ENCODE measurements at regions not wholly inside any gene's neighbourhood (a gene's known extent, or its start where the extent isn't known, plus 50 kb on each side); places are given as distances from the start of the nearest gene placed in this dataset.
A peak's percentile ranks its signal among the peaks of the same experiment; 100 is the strongest.
"Not testable (repeated sequence)": the region's sequence is repeated elsewhere in the genome, so short reads cannot be mapped to it uniquely, and the experiment has no call there.

GRCh38 chr11:93902921-93903320 is 52.5 kb upstream of the VSTM5 start:
- DNase-seq (ENCODE audit: low spot score) = no peak

DNA sequence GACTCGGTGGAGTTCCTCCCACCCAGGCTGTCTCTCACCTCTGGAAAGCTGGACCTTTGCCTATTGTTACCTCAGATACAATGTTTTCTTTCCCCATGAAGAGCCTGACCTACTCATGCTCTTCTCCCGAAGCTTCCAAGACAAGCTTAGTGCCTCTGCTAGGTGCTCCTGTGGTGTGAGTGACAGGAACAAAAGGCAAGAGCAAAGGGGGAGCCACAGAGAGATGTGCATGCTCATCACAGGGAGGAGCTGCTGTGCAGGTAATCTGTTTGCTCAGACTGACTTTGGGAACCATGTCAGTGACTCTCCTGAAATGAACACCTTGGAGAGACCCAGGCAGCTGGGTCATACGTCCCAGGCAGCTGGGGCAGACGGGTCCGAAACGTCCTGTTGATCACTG is 53.6 kb upstream of the VSTM5 start:
- no peak for DNase-seq (ENCODE audit: low spot score)

- no peak for DNase-seq (ENCODE audit: low spot score)
These were observed 54.3 kb upstream of the VSTM5 start for GRCh38 chr11:93904716-93905115.

GRCh38 chr11:93905384-93905783 is 55.0 kb upstream of the VSTM5 start:
- DNase-seq (ENCODE audit: low spot score) = no peak

DNA sequence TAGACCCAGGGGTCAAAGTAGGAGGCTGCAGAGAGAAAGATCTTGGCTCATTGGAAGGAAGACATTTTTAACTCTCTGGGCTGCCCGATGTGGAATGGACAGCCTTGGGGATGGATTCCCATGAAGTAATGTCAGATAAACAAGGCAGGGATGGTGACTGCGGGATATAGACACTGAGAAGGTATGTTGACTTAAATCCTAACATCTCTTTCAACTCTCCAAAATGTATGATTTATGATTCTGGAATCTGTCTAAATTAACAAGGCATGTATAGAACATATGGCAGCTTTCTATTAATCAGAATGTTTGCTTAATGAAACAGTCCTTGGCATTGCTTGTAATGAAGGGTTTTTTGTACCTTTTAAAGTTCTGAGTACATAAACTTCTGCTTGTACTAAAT is 56.1 kb upstream of the VSTM5 start:
- no peak for DNase-seq (ENCODE audit: low spot score)

GRCh38 chr11:93907901-93908300 is 57.5 kb upstream of the VSTM5 start:
- DNase-seq (ENCODE audit: low spot score) = no peak

GRCh38 chr11:93908689-93909088 is 58.3 kb upstream of the VSTM5 start:
- DNase-seq (ENCODE audit: low spot score) = no peak

DNA sequence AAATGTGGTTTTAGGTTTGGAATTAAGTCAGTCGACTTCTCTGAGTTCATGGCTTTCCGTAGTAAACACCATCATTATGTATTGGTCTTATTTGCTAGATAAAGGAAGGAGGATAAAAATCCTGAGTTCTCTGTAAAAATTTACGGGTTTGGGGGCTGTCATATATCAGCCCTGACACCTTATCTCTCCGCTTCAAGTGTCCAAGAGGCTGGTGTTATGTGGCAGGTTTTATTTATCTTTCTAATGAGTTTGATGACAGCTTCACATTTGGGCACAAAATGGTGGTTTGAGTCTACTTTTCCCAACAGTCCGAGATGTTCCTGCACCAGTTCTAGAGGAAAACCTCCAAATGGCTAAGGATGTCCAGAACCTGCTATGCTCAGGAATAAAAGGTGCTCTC is 67.3 kb upstream of the VSTM5 start:
- no peak for DNase-seq (ENCODE audit: low spot score)

- peak; percentile 35 for DNase-seq (ENCODE audit: low spot score)
These were observed 71.5 kb upstream of the VSTM5 start for GRCh38 chr11:93921695-93922468.

GRCh38 chr11:93922830-93923229 is 72.4 kb upstream of the VSTM5 start:
- DNase-seq (ENCODE audit: low spot score) = no peak

GRCh38 chr11:93926099-93926498 is 75.7 kb upstream of the VSTM5 start:
- DNase-seq (ENCODE audit: low spot score) = not testable (repeated sequence)

GRCh38 chr11:93929407-93929806 is 79.0 kb upstream of the VSTM5 start:
- no peak for DNase-seq (ENCODE audit: low spot score)

- no peak for DNase-seq (ENCODE audit: low spot score)
These were observed 82.8 kb upstream of the VSTM5 start for GRCh38 chr11:93933230-93933629.

DNA sequence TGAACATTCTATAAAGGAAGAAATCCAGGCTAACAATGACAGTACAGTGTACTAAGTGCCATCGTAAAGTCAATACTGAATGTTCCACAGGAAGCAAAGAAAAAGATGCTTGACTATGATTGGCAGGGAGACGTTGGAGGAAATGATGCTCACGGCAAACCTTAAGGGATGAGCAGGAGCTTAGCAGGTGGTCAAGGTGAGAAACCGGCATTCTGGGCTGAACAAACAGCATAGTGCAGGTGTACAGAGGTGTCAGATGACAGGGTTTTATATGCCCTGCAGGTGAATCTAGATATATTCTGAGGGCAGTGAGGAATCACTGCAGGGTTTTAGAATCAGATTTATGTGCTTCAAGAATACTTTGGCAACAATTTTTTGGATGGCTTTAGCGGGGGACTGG is 85.3 kb upstream of the HEPHL1 start:
- DNase-seq (ENCODE audit: low spot score) = no peak

DNA sequence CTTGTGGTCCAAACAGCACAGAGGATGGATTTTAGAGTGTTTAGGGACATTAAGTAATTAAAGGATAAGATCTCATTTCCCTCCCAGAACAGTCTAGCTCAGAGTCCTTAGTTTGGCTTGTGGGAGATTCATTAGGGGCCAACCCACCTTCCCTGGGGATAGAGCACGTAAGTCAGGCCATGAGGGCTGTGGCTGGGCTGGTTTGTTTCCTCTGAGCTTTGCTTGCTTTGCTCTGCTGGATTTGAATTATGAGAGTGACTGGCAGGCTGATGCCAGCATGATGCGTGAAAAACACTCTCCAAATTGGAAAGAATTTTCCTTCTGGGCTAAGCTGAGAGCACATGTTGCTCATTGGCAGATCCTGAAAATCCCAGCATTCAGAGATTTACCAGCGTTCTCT is 84.7 kb upstream of the HEPHL1 start:
- DNase-seq (ENCODE audit: low spot score) = no peak

GRCh38 chr11:93939084-93939760 is 81.9 kb upstream of the HEPHL1 start:
- no peak for DNase-seq (ENCODE audit: low spot score)

- no peak for DNase-seq (ENCODE audit: low spot score)
These were observed 80.8 kb upstream of the HEPHL1 start for GRCh38 chr11:93940395-93940794.

DNA sequence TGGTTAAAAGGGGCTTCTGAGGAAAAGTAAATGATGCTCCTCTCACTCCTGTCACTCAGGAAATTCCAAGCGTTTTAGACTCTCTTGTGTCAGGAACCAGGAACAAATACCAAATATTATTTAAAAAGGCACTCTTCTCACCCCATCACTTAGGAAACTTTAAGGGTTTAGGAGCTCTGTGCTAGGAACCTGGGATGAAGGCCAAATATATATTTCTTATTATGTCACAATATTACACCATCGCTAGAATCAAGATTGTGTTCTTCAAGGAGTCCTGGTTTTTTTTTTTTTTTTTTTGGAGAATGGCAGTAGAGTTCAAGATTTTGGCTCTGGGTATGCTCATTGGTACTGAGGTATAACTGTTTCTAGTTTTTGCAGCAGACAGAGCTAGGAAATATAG is 79.0 kb upstream of the HEPHL1 start:
- no peak for DNase-seq (ENCODE audit: low spot score)

DNA sequence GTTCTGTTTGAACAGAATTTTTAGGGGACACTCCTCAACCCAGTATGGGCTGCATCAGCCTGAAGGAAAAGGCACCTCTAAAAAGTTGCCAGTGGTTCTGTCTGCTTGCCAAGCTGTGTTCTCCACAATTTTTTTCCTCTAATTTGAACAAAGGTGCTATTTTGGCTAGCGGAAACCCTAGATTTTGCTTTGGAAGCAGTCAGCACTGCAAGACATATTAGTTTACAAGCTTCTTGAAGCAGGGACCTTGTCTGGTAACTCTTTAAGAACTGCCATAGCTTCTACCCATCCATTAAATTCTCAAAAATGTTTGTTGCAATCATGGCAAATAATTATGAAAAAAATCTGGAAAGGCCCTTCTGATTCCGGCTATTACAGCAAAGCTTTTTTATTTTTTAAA is 75.6 kb upstream of the HEPHL1 start:
- DNase-seq (ENCODE audit: low spot score) = no peak

DNA sequence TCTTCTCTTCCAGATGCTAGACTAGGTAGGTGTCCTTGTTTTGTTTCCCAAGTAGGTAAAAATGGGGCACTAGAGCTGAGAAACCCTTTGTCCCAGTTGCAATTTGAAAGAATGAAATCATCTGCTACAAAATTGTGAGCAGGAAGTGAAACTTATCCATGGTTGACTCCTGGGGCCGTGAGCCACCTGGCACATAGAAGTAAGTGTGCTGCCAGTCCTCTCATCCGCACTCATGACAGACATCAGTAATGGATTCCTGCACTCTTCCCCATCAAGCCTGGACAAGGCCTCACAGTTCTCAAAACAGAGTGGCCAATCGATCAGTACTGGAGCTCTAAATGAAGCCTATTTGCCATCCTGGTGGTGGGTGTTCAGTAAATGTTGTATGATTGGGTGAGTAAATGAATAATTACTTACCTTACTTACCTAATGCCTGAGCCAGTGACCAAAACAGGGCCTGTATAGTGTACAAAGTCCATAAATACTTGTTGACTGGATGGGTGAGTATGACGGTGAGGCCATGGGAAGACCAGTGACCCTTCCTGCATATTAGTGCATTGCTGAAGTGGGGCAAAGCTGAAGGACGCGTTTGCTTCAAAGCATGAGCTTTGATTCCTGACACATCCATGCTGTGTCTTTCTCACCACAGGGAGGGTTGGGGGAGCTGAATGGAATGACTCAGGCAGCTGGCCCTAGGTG is 68.9 kb upstream of the HEPHL1 start:
- no peak for DNase-seq (ENCODE audit: low spot score)

DNA sequence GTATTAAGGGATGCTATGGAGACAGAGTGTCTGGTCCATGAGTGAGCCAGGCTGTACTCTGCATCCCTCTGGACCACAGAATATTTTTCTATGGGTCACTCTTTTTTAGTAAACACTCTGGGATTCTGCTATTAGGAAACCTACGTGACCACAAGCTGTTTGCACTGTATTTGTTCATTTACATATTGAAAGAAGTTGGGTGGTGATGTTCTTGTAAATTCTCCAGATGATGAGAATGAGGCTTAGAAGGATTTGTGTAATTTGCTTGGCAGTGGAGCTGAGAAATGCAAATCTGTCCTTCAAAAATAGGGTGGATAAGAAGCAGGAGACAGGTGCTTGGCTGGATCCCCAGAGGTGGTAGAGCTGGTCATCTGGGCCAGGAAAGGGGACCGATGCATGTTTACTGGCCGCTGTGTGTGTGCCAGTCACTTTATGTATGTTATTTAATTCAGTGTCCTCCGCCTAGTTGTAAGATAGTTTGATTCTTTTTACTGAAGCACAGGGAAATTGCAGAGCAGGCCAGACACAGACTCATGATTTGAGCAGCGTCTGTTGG is 63.7 kb upstream of the HEPHL1 start:
- DNase-seq (ENCODE audit: low spot score) = no peak

- no peak for DNase-seq (ENCODE audit: low spot score)
These were observed 62.2 kb upstream of the HEPHL1 start for GRCh38 chr11:93958991-93959390.

- no peak for DNase-seq (ENCODE audit: low spot score)
These were observed 61.5 kb upstream of the HEPHL1 start for GRCh38 chr11:93959663-93960062.

Measured in HuH-7 (cell line).